GM10266 (cell line): ENCODE measurements at regions not wholly inside any gene's neighbourhood (a gene's known extent, or its start where the extent isn't known, plus 50 kb on each side); places are given as distances from the start of the nearest gene placed in this dataset.
"Not testable (repeated sequence)": the region's sequence is repeated elsewhere in the genome, so short reads cannot be mapped to it uniquely, and the experiment has no call there.

ENCODE experiments used
- DNase-seq: peaks from one replicate; pipeline ENCODE4 v3.0.0; 2012; ENCODE audit errors: extremely low spot score
- TF ChIP-seq, protein P1 (sequence below): IDR thresholded peaks from 2 replicates; pipeline ENCODE4 v1.5.1; 2012; ENCODE audit warnings: mild to moderate bottlenecking, low read depth; ENCODE audit not compliant: control insufficient read depth, insufficient read depth; ENCODE audit errors: missing control alignments

DNA sequence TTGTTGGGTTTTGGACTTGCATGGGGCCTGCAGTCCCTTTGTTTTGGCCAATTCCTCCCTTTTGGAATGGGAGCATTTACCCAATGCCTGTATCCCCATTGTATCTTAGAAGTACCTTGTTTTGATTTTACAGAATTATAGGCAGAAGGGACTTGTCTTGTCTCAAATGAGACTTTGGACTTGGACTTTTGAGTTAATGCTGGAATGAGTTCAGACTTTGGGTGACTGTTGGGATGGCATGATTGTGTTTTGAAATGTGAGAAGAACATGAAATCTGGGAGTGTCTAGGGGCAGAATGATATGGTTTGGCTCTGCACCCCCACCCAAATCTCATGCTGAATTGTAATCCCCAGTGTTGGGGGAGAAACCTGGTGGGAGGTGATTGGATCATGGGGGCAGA lies 76.8 kb upstream of the MKI67 start:
- DNase-seq, result no peak
- TF ChIP-seq, protein P1, sequence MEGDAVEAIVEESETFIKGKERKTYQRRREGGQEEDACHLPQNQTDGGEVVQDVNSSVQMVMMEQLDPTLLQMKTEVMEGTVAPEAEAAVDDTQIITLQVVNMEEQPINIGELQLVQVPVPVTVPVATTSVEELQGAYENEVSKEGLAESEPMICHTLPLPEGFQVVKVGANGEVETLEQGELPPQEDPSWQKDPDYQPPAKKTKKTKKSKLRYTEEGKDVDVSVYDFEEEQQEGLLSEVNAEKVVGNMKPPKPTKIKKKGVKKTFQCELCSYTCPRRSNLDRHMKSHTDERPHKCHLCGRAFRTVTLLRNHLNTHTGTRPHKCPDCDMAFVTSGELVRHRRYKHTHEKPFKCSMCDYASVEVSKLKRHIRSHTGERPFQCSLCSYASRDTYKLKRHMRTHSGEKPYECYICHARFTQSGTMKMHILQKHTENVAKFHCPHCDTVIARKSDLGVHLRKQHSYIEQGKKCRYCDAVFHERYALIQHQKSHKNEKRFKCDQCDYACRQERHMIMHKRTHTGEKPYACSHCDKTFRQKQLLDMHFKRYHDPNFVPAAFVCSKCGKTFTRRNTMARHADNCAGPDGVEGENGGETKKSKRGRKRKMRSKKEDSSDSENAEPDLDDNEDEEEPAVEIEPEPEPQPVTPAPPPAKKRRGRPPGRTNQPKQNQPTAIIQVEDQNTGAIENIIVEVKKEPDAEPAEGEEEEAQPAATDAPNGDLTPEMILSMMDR, result no peak

DNA sequence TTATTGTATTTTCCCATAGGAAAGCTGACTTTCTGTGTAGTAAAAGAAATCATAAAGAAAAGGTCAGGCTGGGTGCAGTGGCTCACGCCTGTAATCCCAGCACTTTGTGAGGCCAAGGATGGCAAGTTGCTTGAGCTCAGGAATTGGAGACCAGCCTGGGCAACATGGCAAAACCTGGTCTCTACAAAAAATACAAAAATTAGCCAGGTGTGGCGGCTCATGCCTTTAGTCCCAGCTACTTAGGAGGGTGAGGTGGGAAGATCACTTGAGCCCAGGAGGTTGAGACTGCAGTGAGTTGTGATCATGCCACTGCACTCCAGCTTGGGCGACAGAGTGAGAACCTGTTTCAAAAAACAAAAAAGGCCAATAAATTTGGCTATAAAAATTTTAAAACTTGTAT lies 79.4 kb upstream of the MKI67 start:
- not testable (repeated sequence) for DNase-seq

DNA sequence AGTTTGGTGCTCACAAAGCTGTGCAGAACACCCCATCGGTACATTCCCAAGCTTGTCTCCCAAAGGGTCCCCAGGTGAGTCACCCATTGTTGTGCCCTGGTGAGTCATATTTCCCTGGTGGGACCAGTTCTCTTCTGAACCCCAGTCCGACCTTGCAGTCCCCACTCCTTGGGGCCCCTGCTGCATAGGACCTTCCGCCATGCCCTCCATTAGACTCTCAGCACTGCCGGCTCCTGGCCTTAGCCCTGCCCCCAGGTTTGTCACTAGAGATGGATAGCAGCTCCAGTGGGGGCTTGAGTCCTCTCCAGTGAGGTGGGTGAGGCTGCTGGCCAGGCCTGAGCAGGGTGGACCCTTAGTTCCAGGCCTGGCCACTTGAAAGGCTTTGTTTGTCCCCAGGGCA lies 80.5 kb upstream of the MKI67 start:
- TF ChIP-seq, protein P1, result no peak

DNA sequence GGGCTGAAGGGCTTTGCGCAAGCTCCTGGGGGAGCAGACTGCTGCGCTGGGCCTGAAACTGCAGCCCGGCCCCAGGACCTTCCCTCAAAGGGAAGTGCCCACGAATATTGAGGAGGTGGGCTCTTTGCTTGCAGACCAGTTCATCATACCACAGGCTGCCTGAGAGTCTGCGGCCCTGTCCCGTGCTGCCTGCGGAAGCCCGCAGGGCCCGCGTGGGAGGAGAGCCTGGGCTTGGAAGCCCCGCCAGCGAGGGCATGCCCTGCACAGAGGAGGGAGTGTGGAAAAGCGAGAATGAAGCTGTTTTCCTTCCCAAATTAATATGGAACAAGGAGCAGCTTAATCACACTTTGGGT lies 83.6 kb upstream of the MKI67 start:
- DNase-seq, result no peak
- TF ChIP-seq, protein P1, result no peak

More for the DNA sequence above, 80.5 kb upstream of the MKI67 start:
- DNase-seq, result no peak

DNA sequence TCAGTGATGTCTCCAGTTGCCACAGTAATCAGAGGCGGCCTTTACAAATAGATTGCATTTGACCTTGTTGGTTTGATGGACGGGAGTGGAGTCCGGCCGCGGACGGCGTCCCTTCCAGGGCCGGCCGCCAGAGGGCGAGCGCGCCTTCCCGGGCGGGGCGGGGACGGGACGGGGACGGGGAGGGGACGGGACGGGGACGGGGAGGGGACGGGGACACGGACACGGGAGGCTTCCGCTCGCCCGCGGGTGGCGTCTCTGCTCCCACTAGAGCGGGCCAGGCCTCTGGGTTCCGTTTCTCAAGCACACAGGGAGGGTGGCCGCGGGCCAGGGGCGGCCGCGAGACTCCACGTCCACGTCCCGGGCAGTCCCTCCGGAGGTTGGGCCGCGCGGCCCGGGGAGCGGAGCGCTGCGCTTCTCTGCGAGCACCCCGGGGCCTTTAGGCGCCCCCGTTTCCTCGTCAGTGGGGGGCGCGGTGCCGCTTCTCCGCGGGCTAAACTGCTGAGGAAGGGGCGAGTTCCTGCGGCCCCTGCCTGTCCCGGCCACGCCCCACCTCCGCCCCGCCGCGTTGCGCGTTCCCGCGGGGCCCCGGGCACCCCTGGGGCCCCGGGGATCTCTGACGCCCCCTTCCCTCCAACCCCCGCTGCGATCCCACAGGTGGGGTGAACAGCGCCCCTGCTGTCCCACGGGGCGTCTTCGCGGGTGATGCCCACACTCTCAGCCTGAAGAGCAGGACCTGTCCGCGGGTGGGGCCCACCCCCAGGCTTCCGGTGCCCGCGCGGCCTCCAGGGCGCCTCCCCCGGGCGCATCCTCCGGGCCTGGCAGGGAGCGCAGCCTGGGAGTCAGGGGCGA lies 84.2 kb upstream of the MKI67 start:
- TF ChIP-seq, protein P1, result peak; percentile 76
- DNase-seq, result peak; percentile 84

GRCh38 chr10:128211064-128211504 lies 84.9 kb upstream of the MKI67 start:
- TF ChIP-seq, protein P1, result peak; percentile 0
- no peak for DNase-seq

DNA sequence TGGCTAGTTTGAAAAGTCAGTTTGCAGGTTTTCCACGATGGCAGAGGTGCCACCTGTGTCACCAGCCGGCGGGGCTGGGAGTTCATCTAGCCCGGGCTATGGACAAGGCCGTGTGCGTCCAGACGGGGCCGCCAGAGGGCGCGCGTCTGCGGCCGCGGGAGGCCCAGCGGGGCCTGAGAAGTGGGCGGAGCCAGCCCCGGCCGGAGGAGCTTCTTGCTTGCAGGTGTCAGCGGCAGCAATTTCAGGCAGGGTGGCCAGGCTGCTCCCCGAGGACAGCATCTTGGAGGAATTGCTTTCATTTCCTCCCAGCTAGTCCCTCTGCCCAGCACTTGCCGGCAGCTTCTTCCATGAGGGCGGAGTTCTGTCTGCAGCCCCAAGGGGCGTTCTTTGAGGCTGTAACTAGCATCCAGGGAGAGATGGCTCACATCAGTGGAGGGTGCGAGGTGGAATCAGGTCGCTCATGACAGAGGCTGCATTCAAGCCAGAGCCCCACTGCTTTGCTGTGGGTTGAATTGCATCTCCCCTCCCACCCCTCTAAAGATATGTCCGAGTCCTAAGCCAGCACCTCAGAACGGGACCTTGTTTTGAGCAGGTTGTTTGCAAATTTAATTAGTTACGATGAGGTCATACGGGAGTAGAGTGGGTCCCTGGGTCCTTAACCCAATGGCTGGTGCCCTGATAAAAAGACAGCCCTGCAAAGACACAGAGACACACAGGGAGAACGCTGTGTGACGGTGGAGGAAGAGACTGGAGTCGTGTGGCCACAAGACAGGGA lies 85.9 kb upstream of the MKI67 start:
- TF ChIP-seq, protein P1, result peak; percentile 98
- DNase-seq, result peak; percentile 95
